ENCODE measurements at regions not wholly inside any gene's neighbourhood (a gene's known extent, or its start where the extent isn't known, plus 50 kb on each side); places are given as distances from the start of the nearest gene placed in this dataset.

DNA sequence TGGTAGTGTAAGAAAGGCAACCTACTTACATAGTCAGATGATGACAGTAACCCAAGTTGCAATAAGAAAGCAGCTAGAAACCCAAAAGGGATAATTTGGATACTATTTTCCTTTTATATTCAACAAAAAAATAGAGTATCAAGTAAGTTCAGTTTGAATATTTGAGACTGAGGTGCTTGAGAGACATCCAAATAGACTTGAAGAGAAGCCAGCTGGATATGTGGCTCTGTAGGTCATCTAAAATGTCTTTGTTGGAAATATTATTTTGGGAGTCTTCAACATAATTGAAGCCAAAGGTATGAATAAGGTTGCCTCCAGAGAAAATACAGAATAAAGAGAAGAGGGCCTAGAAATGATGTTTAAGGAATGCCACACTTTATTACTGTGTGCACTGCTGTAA lies 438.2 kb upstream of the DIAPH2 start:
- TF ChIP-seq POU6F1 (CRISPR knock-in tag; IDR thresholded peaks at IDR 0.05; ENCODE audit: borderline replicate concordance, low read depth) (no peak), BACH2 (CRISPR knock-in tag; IDR thresholded peaks at IDR 0.05; ENCODE audit: borderline replicate concordance) (no peak), ZFP30 (CRISPR knock-in tag; IDR thresholded peaks at IDR 0.05) (no peak), RARB (CRISPR knock-in tag; IDR thresholded peaks at IDR 0.05) (no peak), GLIS3 (CRISPR knock-in tag; IDR thresholded peaks at IDR 0.05) (no peak), ZNF70 (CRISPR knock-in tag; IDR thresholded peaks at IDR 0.05) (no peak)
- TF ChIP-seq, protein P1, sequence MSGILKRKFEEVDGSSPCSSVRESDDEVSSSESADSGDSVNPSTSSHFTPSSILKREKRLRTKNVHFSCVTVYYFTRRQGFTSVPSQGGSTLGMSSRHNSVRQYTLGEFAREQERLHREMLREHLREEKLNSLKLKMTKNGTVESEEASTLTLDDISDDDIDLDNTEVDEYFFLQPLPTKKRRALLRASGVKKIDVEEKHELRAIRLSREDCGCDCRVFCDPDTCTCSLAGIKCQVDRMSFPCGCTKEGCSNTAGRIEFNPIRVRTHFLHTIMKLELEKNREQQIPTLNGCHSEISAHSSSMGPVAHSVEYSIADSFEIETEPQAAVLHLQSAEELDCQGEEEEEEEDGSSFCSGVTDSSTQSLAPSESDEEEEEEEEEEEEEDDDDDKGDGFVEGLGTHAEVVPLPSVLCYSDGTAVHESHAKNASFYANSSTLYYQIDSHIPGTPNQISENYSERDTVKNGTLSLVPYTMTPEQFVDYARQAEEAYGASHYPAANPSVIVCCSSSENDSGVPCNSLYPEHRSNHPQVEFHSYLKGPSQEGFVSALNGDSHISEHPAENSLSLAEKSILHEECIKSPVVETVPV (CRISPR knock-in tag; IDR thresholded peaks at IDR 0.05) = no peak

Data from SK-N-SH treated with all-trans-retinoic acid at 6 μM for 48 hours (cell line).